ENCODE measurements at regions not wholly inside any gene's neighbourhood (a gene's known extent, or its start where the extent isn't known, plus 50 kb on each side); places are given as distances from the start of the nearest gene placed in this dataset.

DNA sequence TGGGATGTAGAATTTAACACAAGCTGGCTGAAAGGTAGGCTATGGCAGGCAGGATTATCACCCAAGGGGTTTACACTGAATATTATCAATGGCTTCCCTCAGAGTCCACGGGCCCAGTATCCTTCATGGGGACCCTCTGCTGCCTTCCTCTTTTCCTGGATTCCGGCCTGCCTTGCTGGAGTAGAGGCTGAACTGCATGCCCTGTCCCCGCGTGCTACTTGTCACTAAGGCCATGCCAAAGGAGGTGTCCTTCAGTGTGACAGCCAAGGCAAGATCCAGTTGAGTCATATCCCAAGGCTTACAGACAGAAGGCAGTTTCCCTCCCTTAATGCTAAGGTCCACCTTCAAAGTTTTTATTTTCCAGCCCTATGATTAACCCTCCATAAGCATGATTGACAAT, 156.3 kb downstream of the CYP26B1 start:
- no peak for DNase-seq (ENCODE audit: low read depth, low spot score)
- in situ Hi-C loops (cut with HindIII; ENCODE audit: low pct_unique_long_range_greater_than_20kb, low sequenced_read_pairs) (no loop called here), intact Hi-C loops (cut with micrococcal nuclease; ENCODE audit: unreplicated experiment) (no loop called here)
- Histone ChIP-seq H3K27me3 (ENCODE audit: control insufficient read depth, insufficient read depth, low read length) (peaks cover 4% of the 10 kb centered on the region), H3K27ac (ENCODE audit: low read length) (no peak overlapping the region), H3K4me1 (ENCODE audit: control insufficient read depth, insufficient read depth, low read length) (no peaks in the 10 kb centered on the region), H3K9me3 (ENCODE audit: control insufficient read depth, insufficient read depth, low read depth, low read length) (no peaks in the 10 kb centered on the region), H3K4me3 (ENCODE audit: low read depth in 2 of 2, low read length in 2 of 2) (no peak overlapping the region), H3K36me3 (ENCODE audit: control insufficient read depth, insufficient read depth, low read length) (no peaks in the 10 kb centered on the region)
- no peak for ATAC-seq
- no TSS peak for BruUV-seq (replicated peaks)
- POLR2A ChIA-PET, result no interaction called here
- TF ChIP-seq, protein P1, sequence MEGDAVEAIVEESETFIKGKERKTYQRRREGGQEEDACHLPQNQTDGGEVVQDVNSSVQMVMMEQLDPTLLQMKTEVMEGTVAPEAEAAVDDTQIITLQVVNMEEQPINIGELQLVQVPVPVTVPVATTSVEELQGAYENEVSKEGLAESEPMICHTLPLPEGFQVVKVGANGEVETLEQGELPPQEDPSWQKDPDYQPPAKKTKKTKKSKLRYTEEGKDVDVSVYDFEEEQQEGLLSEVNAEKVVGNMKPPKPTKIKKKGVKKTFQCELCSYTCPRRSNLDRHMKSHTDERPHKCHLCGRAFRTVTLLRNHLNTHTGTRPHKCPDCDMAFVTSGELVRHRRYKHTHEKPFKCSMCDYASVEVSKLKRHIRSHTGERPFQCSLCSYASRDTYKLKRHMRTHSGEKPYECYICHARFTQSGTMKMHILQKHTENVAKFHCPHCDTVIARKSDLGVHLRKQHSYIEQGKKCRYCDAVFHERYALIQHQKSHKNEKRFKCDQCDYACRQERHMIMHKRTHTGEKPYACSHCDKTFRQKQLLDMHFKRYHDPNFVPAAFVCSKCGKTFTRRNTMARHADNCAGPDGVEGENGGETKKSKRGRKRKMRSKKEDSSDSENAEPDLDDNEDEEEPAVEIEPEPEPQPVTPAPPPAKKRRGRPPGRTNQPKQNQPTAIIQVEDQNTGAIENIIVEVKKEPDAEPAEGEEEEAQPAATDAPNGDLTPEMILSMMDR (IDR thresholded peaks at IDR 0.05), result no peak
- TF ChIP-seq POLR2AphosphoS5 (IDR thresholded peaks at IDR 0.05; ENCODE audit: low read depth, low read length), result no peak
- no peak for TF ChIP-seq TCF7L2 (IDR thresholded peaks at IDR 0.05; ENCODE audit: low read depth, low read length)
- no peak for TF ChIP-seq SIN3A (IDR thresholded peaks at IDR 0.05; ENCODE audit: borderline replicate concordance, insufficient read depth, low read depth, low read length)
- TF ChIP-seq, protein P2, sequence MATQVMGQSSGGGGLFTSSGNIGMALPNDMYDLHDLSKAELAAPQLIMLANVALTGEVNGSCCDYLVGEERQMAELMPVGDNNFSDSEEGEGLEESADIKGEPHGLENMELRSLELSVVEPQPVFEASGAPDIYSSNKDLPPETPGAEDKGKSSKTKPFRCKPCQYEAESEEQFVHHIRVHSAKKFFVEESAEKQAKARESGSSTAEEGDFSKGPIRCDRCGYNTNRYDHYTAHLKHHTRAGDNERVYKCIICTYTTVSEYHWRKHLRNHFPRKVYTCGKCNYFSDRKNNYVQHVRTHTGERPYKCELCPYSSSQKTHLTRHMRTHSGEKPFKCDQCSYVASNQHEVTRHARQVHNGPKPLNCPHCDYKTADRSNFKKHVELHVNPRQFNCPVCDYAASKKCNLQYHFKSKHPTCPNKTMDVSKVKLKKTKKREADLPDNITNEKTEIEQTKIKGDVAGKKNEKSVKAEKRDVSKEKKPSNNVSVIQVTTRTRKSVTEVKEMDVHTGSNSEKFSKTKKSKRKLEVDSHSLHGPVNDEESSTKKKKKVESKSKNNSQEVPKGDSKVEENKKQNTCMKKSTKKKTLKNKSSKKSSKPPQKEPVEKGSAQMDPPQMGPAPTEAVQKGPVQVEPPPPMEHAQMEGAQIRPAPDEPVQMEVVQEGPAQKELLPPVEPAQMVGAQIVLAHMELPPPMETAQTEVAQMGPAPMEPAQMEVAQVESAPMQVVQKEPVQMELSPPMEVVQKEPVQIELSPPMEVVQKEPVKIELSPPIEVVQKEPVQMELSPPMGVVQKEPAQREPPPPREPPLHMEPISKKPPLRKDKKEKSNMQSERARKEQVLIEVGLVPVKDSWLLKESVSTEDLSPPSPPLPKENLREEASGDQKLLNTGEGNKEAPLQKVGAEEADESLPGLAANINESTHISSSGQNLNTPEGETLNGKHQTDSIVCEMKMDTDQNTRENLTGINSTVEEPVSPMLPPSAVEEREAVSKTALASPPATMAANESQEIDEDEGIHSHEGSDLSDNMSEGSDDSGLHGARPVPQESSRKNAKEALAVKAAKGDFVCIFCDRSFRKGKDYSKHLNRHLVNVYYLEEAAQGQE (IDR thresholded peaks at IDR 0.05; ENCODE audit: insufficient read depth in 1 of 2, low read depth in 2 of 2, low read length in 1 of 2), result no peak
- CTCF ChIA-PET, result no interaction called here

DNA sequence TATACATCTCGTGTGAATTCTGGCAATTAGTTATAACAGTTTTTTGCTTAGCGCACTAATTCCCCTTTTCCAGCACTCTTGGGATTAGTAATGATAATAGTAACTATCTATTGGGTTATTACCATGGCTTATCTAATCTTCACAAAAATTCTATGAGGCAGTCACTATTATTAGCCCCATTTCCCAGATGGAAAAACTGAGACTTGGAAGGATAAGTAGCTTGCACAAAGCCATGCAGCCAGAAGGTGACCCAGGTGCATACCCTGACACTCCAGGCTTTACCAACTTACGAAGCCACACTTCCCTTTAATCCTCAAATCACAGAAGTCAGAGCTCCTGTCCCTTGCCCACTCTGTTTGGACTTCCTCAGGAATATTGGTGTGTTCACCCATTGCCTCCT, 156.8 kb downstream of the CYP26B1 start:
- H3K36me3 ChIP-seq (ENCODE audit: control insufficient read depth, insufficient read depth, low read length), result no peaks in the 10 kb centered on the region
- ATAC-seq (no peak), DNase-seq (ENCODE audit: low read depth, low spot score) (no peak)
- no peak for TF ChIP-seq TCF7L2 (IDR thresholded peaks at IDR 0.05; ENCODE audit: low read depth, low read length)
- no peak for TF ChIP-seq SIN3A (IDR thresholded peaks at IDR 0.05; ENCODE audit: borderline replicate concordance, insufficient read depth, low read depth, low read length)
- TF ChIP-seq, protein P1 (IDR thresholded peaks at IDR 0.05), result no peak
- TF ChIP-seq POLR2AphosphoS5 (IDR thresholded peaks at IDR 0.05; ENCODE audit: low read depth, low read length), result no peak
- TF ChIP-seq, protein P2 (IDR thresholded peaks at IDR 0.05; ENCODE audit: insufficient read depth in 1 of 2, low read depth in 2 of 2, low read length in 1 of 2), result no peak
- no peaks in the 10 kb centered on the region for H3K4me1 ChIP-seq (ENCODE audit: control insufficient read depth, insufficient read depth, low read length)
- CTCF ChIA-PET, result no interaction called here
- H3K9me3 ChIP-seq (ENCODE audit: control insufficient read depth, insufficient read depth, low read depth, low read length), result no peaks in the 10 kb centered on the region
- in situ Hi-C loops (cut with HindIII; ENCODE audit: low pct_unique_long_range_greater_than_20kb, low sequenced_read_pairs) (no loop called here), intact Hi-C loops (cut with micrococcal nuclease; ENCODE audit: unreplicated experiment) (no loop called here)
- peaks cover 3% of the 10 kb centered on the region for H3K27me3 ChIP-seq (ENCODE audit: control insufficient read depth, insufficient read depth, low read length)
- no TSS peak for BruUV-seq (replicated peaks)
- H3K27ac ChIP-seq (ENCODE audit: low read length), result no peak overlapping the region
- POLR2A ChIA-PET, result no interaction called here
- no peak overlapping the region for H3K4me3 ChIP-seq (ENCODE audit: low read depth in 2 of 2, low read length in 2 of 2)
